NCI-H2081 (cell line): ENCODE measurements at regions not wholly inside any gene's neighbourhood (a gene's known extent, or its start where the extent isn't known, plus 50 kb on each side); places are given as distances from the start of the nearest gene placed in this dataset.
"Not testable (repeated sequence)": the region's sequence is repeated elsewhere in the genome, so short reads cannot be mapped to it uniquely, and the experiment has no call there.

Experiments
- DNase-seq, 2 experiments: peaks; one replicate each; lab custom pipeline; 2025; lab: John Stamatoyannopoulos, UW

DNA sequence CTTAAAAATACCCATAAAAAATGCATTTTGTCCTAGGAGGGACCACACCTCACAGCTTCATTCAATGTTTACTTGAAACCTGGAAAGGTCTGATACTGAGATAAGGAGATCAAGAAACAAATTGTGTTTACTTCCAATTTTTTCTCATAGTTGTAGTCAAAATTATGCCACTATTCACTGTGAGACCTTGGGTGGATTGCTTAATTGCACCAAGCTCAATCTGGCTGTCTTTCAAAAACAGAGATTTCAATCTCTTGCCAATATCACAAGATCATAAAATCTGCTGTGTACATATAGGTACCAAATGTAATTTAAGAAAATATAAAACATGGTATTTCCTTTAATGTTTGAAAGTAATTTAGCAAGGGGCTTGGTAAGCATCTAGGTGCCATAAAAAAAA is 186.4 kb upstream of the THBS1 start:
- no peak for DNase-seq

- no peak for DNase-seq
These were observed 183.8 kb upstream of the THBS1 start for GRCh38 chr15:39396979-39397615.

GRCh38 chr15:39397883-39398282 is 183.0 kb upstream of the THBS1 start:
- DNase-seq = no peak

- DNase-seq = no peak
These were observed 181.3 kb upstream of the THBS1 start for GRCh38 chr15:39399600-39399999.

- DNase-seq = no peak
These were observed 180.9 kb upstream of the THBS1 start for GRCh38 chr15:39400002-39400401.

GRCh38 chr15:39400821-39401550 is 179.9 kb upstream of the THBS1 start:
- DNase-seq = no peak

DNA sequence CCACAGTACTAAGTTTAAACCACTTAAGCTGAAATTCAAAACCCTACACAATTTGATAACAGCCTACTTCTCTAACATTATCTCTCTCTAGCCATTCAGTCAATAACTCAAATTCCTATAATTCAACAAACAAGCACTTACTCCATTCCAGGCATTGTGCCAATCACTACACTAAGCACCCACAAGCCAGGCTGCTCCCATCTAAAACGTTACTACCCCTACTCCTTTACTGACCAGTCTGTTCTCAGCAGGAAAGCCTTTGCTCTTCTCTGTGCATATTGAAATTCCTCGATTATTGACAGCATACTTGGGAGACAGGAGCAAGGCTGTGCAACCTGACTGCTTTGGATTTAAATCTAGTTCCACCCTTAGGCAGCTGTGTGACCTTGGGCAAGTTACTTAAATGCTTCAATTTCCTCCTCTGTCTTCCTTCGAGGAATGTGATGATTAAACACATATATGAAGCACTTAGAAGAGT is 177.2 kb upstream of the THBS1 start:
- DNase-seq = peak in 1 of 2 experiments; percentile 33

GRCh38 chr15:39404767-39405181 is 176.1 kb upstream of the THBS1 start:
- no peak for DNase-seq

- DNase-seq = no peak
These were observed 174.4 kb upstream of the THBS1 start for GRCh38 chr15:39406485-39406884.

DNA sequence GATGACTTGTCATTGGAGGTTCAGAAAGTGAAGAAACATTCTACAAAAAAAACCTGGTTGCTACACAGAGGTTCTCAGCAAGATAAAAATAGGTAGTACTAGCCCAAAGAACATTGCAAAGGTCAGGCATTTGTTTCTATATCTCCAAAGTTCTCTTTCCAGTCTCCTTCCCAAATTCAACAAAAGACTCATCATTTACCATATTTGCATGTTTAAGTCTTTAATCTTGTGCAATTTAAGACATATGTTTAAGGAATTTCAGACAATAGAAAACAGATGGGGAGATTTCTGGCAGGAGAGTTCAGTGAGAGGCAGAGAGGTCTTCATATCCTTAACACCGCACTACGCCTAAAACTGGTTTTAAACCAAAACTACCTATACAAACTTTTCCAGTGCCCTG is 173.8 kb upstream of the THBS1 start:
- no peak for DNase-seq

DNA sequence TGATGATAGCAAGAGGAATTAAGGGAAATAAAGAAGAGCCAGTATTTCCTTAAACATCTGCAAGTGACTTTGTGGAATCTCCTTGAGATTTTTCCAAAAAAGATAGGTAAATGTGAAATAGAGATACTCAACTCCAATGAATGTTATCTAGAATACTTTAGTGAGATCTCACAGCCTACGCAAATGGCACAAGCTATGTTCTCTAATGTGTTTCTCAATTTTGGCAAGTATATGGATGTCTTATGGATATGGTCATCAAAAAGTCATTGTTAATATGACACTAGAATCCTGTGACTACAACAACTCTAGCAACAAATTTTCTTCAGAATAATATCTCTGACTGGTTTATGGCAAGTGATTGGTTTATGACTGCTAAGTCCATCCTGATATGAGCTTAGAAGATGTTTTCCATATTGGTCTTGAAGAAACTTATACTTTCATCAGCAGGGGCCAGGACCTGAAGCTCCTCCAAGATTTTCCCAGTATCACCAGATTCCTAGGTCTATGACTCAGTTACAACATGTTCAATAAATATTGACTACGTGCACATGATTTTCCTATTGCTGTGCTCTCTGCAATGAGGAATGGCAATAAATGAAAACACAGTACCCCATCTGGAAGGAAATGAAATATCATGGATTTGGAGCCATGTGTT is 170.9 kb upstream of the THBS1 start:
- DNase-seq = no peak

DNA sequence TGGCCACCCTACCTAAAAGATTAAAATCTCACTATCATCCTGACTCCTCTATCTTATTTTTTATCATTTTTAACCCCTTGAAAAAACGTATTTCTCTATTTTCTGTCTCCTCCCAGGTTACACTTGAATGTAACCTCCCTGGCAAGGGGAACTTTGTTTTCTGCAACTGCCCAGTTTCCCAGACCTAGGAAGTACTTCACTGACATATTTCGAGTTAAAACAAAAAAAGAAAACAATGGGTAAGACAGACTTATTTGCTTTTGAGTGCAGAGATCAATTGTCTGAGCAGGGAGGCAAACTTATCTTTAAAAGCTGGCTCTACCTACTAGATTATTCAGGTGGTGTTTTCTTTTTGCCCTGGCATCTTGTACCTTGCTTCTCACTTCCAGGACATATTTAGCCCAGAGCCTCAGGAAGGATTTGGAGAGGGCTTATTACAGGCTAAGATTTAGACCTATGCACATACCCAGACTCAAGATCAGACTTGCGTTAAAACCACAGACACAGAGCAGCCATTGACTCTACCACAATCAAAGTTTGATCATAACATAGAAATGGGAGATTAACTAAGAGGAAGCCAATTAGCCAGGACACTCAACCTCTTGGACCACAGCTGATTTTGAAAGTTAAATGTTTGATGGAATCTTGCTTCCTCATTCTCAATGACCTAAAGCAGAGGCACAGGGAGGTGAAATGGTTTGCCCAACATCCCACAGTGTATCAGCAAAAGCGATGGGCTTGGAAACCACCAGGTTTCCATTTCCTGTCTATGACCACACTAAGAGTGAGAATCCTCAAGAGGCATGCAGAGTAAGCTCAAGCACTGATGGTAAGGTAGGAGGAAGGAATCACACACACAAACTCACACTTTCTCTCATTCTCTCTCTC is 169.5 kb upstream of the THBS1 start:
- DNase-seq = no peak

DNA sequence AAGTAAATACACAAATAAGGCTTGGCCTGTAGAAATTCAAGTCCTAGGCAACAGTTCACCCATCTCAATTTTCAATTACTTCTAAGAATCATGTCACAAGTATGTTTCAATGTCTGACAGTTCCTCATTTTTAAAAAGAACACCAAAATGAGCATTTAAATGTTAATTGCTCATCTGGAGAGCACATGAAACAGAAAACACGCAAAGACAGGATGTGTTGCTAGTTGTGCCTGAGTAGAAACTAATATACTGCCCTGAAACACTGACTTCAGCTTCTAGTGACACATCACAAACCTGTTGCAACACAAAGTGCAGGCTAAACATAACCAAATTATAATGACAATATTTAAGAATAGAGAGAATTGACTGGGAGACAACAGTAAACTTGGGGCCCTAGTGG is 167.3 kb upstream of the THBS1 start:
- no peak for DNase-seq

DNA sequence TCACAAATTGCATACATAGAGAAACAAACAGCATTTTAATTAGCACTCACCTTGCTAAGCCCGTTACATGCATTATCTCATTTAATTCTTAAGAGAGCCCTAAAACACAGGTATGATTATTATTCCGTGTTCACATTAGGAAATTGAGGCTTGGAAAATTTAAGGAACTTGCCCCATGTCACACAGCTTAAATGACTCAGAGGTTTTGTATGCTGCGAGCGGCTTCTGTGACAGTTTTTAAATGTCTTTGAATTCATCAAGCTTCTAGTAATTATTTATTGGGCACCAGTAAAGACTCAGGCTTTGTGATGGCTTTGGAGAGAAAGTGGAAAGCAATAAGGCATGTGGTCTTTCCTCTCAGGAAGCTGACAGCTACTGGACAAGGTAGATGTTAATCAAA is 166.7 kb upstream of the THBS1 start:
- no peak for DNase-seq

DNA sequence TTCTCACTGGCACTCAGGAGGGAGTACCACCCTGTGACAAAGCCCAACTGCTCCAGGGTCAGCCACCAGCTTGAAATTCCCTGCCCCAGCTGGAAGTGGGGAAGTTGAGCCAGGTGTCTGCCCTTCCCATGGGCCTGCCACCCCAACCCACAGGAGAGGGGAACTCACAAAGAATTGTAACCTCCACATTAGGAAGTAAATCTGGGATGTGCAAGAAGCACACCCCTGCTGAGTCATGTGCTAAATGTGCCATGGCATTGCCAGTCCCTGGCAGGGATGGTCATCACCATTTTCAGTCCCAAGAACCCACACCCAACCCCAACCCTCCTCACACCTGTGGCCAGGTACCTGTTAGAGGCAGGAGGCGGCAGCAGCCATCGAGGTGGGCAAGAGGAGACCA is 165.2 kb upstream of the THBS1 start:
- no peak for DNase-seq

DNA sequence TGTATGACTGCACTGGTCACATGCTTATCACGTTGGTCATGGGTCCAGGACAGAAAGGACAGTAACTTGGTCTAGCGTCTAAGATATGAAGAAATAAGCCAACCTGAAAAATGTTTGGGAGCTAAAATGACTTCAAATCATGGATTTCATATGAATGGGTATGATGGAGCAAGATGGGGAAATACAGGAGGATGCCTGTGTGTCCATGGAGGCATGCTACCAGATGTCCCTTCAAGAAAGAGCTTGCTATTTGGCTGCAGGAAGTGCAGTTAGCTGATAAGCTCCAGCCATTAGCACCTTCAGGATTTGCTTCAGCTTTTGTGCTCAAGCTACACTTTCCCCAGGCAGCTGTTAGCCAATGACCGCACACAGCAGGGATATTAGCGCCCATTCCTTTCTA is 164.6 kb upstream of the THBS1 start:
- no peak for DNase-seq

DNA sequence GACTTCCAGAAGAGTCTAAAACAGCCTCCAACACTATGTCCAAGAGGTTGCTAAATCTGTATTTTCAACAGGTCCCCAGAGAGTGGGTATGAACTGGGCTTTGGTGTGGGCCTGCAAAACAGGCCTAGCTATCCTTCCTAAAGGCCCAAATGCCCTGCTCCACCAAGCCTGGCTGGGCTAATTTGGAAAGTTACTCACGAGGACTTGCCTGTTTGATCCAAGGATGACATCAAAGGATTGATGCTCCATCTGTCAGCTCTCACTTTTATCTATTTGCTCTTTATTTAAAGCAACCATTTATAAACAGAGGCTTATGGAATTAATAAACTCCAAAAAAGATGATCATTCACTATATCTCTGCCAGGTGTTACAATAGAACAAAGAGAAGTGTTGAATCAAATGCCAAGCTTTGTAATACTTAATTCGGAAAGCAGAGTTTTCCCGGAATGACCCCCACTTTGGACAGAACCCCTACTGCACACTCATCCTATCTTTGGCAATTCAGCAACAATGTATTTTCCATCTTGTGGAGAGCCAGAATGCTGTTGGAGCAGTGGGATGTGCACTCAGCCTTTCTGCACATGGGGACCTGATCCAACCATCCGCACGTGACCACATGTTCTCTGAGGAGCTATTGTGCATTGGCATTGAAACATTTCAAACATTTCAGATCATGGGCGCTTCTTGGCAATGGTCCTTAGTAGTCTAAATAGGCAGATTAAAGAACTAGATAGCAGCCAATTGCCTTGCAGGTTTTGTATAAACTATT is 163.3 kb upstream of the THBS1 start:
- no peak for DNase-seq

DNA sequence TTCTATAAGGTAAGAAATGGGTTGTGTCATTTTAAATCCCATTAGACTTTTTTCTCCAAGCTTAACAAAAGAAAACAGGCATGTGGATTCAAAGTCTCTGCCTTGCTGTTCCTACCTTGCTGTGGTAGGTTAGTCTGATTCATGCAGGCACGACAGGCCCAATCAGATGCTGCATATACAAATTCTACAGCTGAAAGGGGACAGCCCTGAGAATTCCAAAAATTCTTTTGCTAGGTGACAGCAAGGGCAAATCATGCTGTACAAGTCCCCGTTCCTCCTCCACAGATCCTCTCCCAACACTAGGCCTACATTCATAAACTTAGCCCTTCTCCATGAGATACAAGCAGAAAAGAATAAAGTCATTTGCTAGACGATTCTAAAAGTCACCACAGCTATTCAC is 161.2 kb upstream of the THBS1 start:
- DNase-seq = no peak

DNA sequence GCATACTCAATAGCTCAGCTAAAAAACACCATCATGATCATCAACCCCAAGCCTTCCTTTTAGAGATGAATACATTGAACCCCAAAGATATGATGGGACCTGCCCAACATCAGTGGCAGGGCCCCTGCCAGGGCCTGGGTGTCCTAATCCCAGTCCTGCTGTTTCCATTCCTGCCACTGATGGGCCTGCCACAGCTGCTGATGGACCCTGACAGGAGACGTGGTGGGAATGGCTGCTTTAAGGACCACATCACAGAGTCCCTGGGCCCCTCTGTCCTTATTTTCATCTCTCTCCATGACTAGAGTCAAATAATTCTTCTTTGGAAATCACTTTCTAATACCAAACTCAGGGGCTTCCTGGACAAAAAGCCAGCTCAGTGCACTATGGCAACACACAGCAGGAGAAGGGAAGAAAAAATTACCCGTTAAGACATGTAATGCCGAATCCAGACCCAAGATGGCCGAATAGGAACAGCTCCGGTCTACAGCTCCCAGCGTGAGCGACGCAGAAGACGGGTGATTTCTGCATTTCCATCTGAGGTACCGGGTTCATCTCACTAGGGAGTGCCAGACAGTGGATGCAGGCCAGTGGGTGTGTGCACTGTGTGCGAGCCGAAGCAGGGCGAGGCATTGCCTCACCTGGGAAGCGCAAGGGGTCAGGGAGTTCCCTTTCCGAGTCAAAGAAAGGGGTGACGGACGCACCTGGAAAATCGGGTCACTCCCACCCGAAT is 160.6 kb upstream of the THBS1 start:
- not testable (repeated sequence) for DNase-seq

- DNase-seq = not testable (repeated sequence)
These were observed 160.1 kb upstream of the THBS1 start for GRCh38 chr15:39420853-39421192.
